Neural progenitor cell (in vitro differentiated cells): ENCODE measurements at regions not wholly inside any gene's neighbourhood (a gene's known extent, or its start where the extent isn't known, plus 50 kb on each side); places are given as distances from the start of the nearest gene placed in this dataset.

Experiments
- EZH2 ChIP-seq: fragments of 200-600 bp; sonication (generic); IDR thresholded peaks from 2 replicates; pipeline ENCODE4 v1.6.1; 2017; ENCODE audit warnings: antibody characterized with exemption, mild to moderate bottlenecking, moderate library complexity
- TF ChIP-seq, protein P1 (sequence below): fragments of 200-600 bp; sonication (generic); IDR thresholded peaks from 2 replicates; pipeline ENCODE4 v1.5.1; 2017; ENCODE audit warnings: antibody characterized with exemption, mild to moderate bottlenecking

DNA sequence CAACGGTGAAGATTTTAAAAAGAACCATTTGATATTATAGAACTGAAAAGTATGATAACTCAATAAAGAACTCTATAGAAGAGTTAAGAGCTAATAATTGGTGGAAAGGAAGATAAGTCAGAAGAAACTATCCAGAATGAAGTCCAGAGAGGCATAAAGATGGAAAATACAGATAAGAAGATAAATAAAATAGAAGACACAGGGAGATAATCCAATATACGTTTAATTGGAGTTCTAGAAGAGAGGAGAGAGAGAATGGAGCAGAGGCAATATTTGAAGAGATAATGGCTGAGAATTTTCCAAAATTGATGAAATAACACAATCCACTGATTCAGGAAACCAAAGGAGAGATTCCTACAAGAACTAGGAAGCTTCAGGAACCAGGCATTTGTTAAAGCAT is 49.8 kb upstream of the EPHB3 start:
- TF ChIP-seq, protein P1, sequence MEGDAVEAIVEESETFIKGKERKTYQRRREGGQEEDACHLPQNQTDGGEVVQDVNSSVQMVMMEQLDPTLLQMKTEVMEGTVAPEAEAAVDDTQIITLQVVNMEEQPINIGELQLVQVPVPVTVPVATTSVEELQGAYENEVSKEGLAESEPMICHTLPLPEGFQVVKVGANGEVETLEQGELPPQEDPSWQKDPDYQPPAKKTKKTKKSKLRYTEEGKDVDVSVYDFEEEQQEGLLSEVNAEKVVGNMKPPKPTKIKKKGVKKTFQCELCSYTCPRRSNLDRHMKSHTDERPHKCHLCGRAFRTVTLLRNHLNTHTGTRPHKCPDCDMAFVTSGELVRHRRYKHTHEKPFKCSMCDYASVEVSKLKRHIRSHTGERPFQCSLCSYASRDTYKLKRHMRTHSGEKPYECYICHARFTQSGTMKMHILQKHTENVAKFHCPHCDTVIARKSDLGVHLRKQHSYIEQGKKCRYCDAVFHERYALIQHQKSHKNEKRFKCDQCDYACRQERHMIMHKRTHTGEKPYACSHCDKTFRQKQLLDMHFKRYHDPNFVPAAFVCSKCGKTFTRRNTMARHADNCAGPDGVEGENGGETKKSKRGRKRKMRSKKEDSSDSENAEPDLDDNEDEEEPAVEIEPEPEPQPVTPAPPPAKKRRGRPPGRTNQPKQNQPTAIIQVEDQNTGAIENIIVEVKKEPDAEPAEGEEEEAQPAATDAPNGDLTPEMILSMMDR: no peak
- TF ChIP-seq EZH2: no peak
